NCI-H82 treated with DMSO at 0.1 percent for 48 hours (cell line): ENCODE measurements at regions not wholly inside any gene's neighbourhood (a gene's known extent, or its start where the extent isn't known, plus 50 kb on each side); places are given as distances from the start of the nearest gene placed in this dataset.
"Not testable (repeated sequence)": the region's sequence is repeated elsewhere in the genome, so short reads cannot be mapped to it uniquely, and the experiment has no call there.

Source experiments
- DNase-seq: peaks from one replicate; lab custom pipeline; 2025; ENCODE audit not compliant: unreplicated experiment; lab: John Stamatoyannopoulos, UW

DNA sequence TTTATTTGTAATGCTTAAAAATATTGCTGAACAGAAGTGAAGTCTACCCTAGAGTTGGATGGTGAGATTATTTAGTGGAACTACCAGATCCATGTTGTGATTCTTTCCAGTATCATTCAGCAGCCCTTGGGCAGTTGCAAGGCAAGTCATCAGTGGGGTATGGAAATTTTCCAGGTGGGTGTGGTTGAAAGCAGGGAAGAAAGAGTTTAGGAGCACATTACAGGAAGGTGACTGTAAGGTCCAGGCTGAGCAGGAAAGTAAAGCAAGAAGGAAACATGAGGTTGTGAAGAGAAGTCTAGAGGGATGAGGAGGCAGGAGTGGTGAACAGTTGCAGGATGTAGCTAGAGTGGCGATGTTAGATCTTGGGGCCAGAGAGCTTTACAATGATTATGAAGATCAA lies 178.0 kb upstream of the ROPN1B start:
- DNase-seq, result not testable (repeated sequence)

GRCh38 chr3:125810010-125810409 lies 159.0 kb upstream of the ROPN1B start:
- DNase-seq, result not testable (repeated sequence)

DNA sequence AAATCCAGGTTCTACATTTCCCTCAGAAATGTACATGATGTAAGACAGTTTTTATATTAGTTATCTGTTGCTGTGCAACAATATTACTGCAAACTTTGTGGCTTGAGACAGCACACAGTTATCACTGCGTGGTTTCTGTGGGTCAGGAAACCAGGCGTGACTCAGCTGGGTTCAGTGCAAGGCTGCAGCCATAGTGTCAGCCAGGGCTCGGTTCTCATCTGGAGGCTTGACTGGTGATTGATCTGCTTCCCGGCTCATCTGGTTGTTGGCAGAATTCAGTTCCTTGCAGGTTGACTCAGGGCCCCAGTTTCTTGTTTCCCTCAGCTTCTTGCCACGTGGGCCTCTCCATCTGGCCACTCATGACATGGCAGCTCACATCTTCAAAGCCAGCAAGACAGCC lies 146.8 kb upstream of the ROPN1B start:
- not testable (repeated sequence) for DNase-seq

- not testable (repeated sequence) for DNase-seq
These were observed 137.8 kb upstream of the ROPN1B start for GRCh38 chr3:125831005-125831750.

DNA sequence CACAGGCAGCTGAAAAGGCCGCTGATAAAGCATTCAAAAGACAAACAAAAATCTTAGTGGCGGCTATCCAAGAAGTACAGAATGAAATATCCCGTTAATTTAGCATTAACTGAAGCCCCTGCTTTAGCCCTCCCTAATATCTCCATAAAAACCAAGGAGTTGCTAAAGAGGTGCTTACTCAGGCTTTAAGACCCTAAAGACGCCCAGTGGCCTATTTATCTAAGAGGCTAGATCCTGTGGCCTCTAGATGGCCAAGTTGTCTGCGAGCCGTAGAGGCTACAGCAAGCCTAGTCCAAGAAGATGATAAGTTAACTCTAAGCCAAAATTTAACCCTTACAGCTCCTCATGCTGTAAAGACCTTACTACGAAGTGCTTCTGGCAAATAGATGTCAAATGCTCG lies 133.4 kb upstream of the ROPN1B start:
- not testable (repeated sequence) for DNase-seq

DNA sequence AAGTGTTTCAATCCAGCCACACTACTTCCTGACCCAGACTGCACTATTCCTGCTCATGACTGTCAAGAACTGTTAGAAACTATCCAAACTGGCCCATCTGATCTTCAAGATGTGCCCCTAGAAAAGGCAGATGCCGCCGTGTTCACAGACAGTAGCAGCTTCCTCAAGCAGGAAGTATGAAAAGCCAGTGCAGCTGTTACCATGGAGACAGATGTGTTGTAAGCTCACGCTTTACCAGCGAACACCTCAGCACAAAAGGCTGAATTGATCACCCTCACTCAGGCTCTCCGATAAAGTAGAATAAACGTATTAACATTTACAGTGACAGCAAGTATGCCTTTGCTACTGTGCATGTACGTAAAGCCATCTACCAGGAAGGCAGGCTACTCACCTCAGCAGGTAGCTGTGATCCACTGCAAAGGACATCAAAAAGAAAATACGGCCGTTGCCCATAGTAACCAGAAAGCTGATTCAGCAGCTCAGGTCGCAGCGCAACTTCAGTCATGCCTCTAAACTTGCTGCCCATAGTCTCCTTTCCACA lies 132.9 kb upstream of the ROPN1B start:
- DNase-seq, result not testable (repeated sequence)

DNA sequence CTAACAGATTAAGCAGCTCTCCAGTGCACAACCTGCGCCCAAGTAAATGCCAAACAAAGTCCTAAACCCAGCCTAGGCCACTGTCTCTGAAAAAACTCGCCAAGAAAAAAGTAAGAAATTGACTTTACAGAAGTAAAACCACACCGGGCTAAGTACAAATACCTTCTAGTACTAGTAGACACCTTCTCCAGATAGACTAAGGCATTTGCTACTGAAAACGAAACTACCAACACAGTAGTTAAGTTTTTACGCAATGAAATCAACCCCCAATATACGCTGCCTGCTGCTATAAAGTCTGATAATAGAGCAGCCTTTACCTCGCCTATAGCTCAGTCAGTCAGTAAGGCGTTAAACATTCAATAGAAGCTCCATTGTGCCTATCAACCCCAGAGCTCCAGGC lies 132.2 kb upstream of the ROPN1B start:
- not testable (repeated sequence) for DNase-seq

GRCh38 chr3:125838857-125839256 lies 130.1 kb upstream of the ROPN1B start:
- not testable (repeated sequence) for DNase-seq

DNA sequence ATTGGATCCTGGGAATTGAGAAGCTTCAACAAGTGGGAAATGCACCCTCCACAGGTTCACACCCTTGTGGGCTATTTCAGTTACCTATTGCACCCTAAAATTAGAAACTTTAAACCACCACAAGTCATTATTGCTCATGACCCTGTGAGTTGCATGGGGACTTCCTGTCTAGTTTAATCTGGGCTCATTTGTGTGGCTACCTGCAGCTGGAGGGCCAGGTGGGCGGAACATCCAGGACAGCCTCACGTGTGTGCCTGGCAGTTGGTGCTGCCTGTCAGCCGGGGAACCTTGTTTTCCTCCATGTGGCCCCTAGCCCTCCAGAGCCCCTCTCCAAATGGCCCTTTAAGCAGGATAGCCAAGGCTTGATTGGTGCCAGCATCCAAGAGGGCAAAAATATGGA lies 128.5 kb upstream of the ROPN1B start:
- DNase-seq, result not testable (repeated sequence)

DNA sequence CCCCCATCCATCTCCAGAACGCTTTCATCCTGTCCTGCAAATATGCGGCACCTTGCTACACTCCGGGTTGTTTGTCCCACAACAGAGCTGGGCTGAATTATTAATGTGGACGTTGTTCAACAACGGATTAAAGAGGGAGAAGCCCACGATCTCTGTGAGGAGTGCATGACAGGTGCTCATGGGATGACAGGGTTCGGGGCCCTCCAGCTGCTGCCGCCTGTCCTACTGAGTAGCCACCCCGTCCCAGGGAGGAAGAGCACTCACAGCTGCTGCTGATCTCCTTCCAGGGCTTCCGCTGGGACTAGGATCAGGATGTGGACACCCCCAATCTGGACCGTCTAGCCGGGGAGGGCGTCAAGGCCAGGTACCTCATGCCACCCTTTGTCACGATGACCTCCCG lies 121.0 kb upstream of the ROPN1B start:
- DNase-seq, result not testable (repeated sequence)

GRCh38 chr3:125855006-125855405 lies 114.0 kb upstream of the ROPN1B start:
- DNase-seq, result not testable (repeated sequence)

GRCh38 chr3:125860547-125860946 lies 108.4 kb upstream of the ROPN1B start:
- not testable (repeated sequence) for DNase-seq

GRCh38 chr3:125862841-125863254 lies 106.1 kb upstream of the ROPN1B start:
- not testable (repeated sequence) for DNase-seq

- not testable (repeated sequence) for DNase-seq
These were observed 104.4 kb upstream of the ROPN1B start for GRCh38 chr3:125864532-125864931.

- not testable (repeated sequence) for DNase-seq
These were observed 83.0 kb upstream of the ROPN1B start for GRCh38 chr3:125886006-125886405.

DNA sequence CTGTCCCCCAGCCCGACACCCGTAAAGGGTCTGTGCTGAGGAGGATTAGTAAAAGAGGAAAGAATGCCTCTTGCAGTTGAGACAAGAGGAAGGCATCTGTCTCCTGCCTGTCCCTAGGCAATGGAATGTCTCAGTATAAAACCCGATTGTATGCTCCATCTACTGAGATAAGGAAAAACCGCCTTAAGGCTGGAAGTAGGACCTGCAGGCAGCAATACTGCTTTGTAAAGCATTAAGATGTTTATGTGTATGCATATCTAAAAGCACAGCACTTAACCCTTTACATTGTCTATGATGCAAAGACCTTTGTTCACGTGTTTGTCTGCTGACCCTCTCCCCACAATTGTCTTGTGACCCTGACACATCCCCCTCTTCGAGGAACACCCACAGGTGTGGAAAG lies 69.8 kb upstream of the ROPN1B start:
- not testable (repeated sequence) for DNase-seq

- DNase-seq, result not testable (repeated sequence)
These were observed 67.5 kb upstream of the ROPN1B start for GRCh38 chr3:125901473-125901872.

DNA sequence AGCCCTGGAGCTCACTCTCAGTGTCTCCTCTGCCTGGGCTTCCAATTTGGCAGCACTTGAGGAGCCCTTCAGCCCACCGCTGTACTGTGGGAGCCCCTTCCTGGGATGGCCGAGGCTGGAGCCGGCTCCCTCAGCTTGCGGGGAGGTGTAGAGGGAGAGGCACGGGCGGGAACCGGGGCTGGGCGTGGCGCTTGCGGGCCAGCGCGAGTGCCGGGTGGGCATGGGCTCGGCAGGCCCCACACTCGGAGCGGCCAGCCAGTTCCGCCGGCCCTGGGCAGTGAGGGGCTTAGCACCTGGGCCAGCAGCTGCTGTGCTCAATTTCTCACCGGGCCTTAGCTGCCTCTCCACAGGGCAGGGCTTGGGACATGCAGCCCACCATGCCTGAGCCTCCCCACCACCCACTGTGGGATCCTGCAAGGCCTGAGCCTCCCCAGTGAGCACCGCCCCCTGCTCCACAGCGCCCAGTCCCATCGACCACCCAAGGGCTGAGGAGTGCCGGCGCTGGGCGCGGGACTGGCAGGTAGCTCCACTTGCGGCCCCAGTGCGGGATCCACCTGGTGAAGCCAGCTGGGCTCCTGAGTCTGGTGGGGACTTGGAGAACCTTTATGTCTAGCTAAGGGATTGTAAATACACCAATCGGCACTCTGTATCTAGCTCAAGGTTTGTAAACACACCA lies 65.1 kb upstream of the ROPN1B start:
- DNase-seq, result not testable (repeated sequence)

GRCh38 chr3:125907279-125907678 lies 61.7 kb upstream of the ROPN1B start:
- DNase-seq, result not testable (repeated sequence)

DNA sequence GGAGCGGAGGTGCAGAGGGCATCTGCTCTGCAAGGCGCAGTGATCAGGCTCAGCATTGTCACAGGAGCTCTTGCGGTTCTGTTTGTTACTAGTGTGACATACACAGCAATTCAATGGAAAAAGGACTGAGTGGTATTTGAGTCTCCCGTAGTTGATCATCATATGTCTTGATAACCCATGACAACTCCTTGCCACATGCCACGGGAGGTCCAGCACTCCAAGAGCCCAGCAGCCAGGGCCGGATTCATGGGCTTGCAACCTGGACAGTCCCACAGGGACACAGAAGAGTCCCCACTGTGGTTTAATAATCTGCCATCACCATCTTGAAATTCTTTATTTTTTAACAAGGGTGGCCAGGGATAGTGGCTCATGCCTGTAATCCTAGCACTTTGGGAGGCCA lies 58.1 kb upstream of the ROPN1B start:
- DNase-seq, result not testable (repeated sequence)

DNA sequence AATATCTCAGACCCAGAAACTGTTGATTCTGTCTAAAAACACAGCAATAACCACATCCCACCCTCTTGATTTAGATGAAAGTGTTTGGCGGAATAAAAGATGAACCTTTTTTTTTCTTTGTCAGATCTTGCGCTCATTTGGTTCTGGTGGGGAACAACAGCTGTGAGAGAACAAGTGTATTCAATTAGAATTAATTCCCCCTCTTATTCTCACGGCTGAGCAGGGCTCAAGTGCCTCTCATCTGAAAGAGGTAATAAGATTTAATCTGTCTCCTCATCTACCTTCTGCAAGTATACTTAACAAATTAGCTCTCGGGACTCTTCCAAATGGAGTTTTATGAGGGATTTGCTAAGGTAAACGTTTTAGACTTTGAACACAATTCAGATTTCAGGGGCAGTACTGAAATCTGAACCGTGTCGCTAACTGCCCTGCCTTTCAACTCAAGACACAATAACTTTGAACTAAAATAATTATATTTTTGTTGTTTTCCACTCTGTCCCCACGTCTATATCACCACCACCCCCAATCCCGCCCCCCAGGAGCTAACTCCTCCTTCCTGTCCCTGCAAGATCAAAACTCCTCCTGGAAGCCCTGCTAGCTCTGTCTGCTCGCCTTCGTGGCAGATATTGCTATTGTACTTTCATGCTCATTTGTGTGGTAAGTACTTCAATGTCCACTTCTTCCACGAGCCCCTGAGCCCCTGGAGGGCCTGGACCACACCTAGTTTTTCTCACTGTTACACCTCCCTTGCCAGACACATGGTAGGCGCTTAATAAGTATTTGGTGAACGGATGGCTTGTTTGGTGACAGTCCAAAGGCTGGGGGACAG lies 54.2 kb upstream of the ROPN1B start:
- peak; percentile 70 for DNase-seq
